T1000 (cell line): ENCODE measurements at regions not wholly inside any gene's neighbourhood (a gene's known extent, or its start where the extent isn't known, plus 50 kb on each side); places are given as distances from the start of the nearest gene placed in this dataset.
A peak's percentile ranks its signal among the peaks of the same experiment; 100 is the strongest.
"Not testable (repeated sequence)": the region's sequence is repeated elsewhere in the genome, so short reads cannot be mapped to it uniquely, and the experiment has no call there.

Source experiments
- DNase-seq: peaks from one replicate; lab custom pipeline; 2025; ENCODE audit warnings: mixed read lengths; lab: John Stamatoyannopoulos, UW

DNA sequence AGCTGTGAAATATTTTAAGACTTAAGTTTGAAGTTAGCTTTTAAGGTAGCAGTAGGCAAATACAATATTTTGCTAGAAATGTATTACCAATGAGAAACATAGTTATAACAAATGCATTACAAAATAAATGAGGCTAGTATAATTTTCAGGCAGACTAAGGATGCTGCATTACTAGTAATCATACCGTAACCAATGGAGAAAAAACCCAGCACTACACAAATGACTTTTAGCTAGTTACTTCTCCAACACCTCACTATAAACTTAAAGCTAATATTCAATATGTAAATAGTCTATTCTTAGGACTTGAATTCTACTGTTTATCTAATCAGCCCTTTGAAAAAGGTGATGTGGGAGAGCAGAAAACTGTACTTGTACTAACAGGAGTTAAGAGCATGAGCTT lies 285.3 kb upstream of the KLF14 start:
- no peak for DNase-seq

GRCh38 chr7:131020759-131021261 lies 286.8 kb upstream of the KLF14 start:
- DNase-seq = no peak

DNA sequence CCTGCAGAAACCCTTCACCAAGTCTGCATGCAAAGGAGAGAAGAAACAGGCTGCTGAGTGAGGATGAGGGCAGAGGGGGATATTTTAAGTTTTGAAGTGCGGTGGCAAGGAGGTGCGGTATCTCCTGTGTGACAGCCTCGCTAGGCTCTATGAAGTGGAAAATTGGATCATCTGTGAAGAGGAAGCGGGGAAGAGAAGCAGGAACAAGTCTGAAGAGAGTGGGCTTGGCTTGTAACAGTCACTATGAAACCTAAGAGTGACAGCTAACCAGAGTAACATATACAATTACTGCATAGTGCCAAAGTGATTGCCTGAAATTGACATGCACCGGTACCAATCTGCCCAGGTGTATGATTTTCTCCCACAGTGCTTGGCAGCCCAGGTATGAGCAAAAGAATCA lies 287.5 kb upstream of the KLF14 start:
- no peak for DNase-seq

DNA sequence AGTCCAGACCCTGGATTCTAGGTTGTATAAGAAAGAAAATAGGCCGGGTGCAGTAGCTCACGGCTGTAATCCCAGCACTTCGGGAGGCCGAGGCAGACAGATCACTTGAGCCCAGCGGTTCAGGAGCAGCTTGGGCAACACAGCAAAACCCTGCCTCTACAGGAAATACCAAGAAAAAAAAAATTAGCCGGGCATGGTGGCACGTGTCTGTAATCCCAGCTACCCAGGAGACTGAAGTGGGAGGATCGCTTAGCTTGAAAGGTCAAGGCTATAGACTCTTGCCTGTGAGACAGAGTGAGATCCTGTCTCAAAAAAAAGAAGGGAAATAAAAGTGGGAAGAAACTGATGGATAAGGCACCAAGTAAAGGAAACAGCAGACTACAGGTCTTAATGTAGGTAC lies 287.9 kb upstream of the KLF14 start:
- DNase-seq = no peak

- no peak for DNase-seq
Observed at GRCh38 chr7:131026297-131027000, 292.4 kb upstream of the KLF14 start.

GRCh38 chr7:131027287-131027773 lies 293.3 kb upstream of the KLF14 start:
- peak; percentile 54 for DNase-seq

DNA sequence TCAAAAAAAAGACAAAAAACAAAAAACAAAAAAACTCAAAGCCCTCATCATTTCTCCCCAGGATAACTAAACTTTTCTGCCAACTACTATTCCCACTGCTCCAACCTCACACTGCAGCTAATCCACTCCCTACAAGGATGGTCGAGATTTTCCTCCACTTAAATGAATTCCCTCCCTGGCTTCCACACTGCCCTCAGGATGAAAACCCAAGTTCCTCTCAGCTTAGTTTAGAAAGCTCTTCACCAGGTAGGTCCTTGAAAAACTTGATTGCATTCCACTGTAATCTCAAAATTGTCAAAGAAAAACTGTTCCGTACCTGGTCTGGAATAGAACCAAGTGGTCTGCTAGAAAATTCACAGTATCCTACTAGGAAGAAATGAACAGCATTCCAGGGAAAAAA lies 294.3 kb upstream of the KLF14 start:
- no peak for DNase-seq

DNA sequence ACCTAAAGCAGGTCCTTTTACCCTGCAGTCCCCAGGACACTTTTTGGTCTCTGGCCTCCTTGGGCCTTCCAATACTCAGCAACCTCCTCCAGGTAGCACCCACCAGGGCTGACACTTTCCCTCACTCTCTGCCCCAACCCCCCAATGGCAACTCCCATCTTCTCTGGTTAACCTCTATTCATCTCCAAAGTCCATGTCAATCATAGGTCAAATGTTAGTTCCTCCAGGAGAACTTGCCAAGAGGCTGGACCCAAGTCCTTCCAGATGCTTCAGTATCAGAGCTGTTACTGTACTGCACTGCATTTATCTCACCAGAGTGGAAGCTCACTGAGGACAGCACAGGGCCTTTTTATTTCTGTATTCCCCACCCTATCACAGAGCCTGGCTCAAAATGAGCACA lies 295.0 kb upstream of the KLF14 start:
- DNase-seq = no peak

DNA sequence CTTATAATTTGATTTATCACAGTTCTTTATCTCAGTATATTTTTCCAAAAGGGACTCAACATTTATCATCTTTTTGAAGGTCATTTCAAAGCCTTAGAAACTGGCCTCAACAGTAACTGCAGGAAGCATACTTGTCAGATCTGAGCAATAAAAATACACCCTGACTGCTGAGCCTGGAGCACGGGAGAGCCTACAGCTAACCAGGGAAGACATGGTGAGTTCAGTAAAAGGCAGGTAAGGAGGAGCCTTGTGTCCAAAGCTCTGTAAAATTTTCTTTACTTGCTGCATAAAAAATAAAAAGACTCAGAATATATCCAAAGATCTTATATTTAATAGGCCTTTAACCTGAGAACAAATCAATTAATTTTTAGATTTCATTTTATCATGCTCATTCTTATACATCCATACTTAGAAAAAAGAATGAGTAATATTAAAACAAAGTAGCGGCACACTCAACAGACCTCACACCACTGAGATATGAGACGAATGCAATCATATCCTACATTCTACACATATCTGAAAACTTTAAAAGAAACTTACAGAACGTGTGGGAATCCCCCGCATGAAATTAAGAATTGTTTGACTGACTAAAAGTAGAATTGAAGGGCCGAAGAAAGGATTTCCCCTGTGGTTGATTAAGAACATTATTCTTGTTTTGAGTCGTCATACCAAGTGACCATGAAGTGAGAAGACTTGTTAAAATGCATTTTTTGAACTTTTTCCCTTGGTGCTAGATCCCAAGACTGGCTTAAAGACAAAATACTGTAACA lies 296.4 kb upstream of the MKLN1 start:
- no peak for DNase-seq

DNA sequence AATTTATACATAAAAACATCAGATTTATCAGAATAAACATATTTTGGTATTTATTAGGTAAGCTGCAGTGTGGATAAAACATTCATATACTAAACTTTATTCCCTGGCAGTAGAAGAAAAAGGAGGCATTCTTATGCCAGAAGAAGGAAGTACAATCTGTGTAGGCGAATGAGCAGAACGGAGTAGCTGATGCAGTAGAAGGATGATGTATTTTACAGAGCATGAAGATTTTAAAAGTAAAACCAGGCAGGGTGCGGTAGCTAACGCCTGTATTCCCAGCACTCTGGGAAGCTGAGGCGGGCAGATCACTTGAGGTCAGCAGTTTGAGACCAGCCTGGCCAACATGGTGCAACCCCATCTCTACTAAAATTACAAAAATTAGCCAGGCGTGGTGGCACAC lies 294.9 kb upstream of the MKLN1 start:
- no peak for DNase-seq

GRCh38 chr7:131034166-131034881 lies 293.4 kb upstream of the MKLN1 start:
- DNase-seq = no peak

DNA sequence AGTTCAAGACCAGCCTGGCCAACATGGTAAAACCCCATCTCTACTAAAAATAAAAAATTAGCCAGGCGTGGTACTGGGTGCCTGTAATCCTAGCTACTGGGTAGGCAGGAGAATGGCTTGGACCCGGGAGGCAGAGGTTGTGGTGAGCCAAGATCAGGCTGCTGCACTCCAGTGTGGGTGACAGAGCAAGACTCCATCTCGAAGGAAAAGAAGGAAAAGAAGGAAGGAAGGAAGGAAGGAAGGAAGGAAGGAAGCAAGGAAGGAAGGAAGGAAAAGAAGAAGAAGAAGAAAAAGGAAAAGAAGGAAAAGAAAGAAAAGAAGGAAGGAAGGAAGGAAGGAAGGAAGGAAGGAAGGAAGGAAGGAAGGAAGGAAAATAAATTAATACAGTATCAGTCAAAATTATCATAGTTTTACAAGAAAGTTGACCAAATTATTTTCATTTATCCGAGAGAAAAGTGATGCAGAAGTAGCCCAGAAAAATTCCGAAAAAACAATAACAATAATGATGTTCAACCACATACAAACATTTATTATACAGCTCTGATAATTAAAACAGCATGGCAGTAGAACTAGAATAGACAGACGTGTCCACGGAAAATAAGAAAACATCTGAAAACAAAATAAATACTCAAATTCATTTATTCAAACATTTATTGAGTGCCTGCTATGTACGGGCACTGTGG lies 292.4 kb upstream of the MKLN1 start:
- DNase-seq = no peak

DNA sequence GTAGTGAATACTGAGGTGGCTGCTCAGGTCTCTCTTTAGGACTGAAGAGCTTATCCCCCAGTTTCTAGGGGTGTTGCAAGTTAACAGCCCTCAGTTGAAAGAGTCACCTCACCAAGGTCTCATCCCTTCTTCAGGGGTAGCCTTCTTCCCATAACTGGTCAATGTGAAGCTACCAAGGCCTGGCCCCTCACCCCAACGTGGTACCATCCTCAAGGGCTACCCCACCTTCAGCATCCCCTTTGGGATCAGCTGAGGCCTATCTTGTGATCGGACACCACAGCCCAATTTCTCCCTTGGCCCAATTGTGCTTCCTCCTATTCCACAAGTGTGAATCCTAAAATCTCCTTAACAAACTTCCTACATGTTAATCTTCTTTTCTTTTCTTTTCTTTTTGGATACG lies 289.5 kb upstream of the MKLN1 start:
- DNase-seq = no peak

DNA sequence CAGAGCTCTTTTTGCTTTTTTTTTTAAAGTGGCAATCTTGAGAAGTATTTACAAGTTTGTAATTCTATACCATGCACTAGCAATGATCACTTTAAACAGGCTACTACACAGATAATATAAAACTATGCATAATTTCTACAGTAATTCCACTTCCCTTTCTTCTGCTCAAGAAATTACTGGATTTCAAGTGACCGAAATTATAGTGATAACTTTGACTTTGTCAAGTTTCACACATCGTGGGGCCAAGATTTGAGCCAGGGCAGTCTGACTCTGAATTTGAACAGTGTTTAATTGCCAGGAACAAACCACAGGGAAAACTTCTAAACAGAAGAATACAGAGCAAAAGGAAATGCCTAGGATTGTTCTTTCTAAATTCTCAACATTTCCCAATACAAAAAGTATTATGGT lies 288.3 kb upstream of the MKLN1 start:
- DNase-seq = no peak

- DNase-seq = no peak
Observed at GRCh38 chr7:131039836-131040235, 287.8 kb upstream of the MKLN1 start.

- peak; percentile 9 for DNase-seq
Observed at GRCh38 chr7:131040467-131040932, 287.2 kb upstream of the MKLN1 start.

DNA sequence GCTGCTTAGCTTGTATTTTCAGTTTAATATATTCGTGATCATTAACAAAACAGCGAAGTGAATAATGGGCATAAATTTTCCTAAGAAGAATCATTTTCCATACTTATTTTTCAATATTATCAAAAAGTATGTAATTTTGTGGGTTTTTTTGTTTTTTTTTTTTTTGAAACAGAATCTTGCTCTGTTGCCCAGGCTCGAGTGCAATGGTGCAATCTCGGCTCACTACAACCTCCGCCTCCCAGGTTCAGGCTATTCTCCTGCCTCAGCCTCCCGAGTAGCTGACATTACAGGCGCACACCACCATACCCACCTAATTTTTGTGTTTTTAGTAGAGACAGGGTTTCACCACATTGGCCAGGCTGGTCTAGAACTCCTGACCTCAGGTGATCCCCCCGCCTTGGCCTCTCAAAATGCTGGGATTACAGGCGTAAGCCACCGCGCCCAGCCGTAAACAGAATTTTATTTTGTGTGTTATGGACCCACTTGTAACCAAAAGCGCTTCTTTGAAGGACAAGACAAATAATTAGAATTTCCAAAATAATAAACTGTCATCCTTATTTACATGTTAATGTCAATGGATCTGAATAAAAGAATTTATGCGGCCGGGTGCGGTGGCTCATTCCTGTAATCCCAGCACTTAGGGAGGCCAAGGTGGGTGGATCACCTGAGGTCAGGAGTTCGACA lies 286.5 kb upstream of the MKLN1 start:
- not testable (repeated sequence) for DNase-seq

DNA sequence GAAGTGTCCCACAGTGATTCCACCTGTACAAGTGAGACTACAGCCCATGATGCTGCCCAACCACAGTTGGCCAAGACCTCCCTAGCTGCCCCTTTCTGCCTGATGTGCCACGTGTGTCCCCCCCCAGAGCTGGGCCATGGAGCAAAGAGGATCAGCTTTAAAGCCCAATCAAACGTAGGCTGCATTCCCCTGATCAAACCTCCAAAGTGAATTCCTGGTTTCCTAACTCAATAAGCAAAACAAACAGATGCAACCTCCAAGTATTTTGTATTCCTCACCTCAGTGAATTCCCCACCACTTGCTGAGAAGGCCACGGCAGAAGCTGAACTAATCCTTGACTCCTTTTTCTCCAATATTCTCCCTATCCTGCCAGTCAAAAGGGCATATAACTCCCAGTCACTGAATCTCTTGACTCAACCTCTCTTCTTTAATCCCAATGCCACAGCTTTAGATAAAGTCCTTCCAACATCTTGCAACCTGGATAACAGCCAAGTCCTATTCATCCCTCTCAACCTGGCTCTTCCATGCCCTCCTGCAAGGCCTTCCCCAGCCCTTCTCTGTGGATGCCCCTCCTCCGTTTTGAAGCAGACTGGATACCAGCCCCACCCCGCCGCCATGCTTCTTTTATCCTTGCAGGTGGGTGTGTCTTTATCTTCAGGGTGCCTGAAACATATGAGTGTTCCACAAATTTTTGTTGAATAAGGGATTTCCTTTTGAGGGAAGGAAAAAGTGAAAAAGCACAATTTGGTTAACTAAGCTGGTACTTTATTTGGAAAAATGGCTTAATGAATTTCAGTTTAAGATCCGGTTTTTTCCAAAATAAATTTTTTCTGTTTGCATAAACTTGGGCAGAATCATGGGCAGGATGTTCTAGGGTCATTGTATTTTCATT lies 285.2 kb upstream of the MKLN1 start:
- DNase-seq = no peak

- no peak for DNase-seq
Observed at GRCh38 chr7:131045526-131045925, 282.1 kb upstream of the MKLN1 start.

DNA sequence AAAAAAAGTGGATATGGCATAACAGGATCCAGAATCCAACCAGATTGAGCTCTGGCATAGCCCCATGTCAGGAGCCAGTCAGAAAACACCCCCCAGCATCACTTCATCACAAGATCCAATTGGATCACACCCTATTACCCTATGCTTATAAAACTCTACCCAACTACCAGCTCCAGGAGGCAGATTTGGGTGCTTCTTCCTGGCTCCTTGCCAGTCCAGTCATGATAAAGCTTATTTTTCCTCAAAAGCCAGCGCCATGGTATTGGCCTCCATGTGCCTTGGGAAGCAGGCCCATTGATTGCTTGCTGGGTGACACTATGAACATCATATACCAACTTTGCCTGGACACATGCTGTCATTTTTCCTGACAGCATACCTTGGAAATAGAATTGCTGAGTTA lies 281.4 kb upstream of the MKLN1 start:
- DNase-seq = no peak
